Gastrocnemius medialis (tissue), 4 donors: ENCODE measurements at regions not wholly inside any gene's neighbourhood (a gene's known extent, or its start where the extent isn't known, plus 50 kb on each side); places are given as distances from the start of the nearest gene placed in this dataset.

Source experiments
- CTCF ChIP-seq, 5 experiments: fragments of 450-650 bp in 3 of 5; fragments of 200-600 bp in 2 of 5; sonication (generic) in 2 of 5; IDR thresholded peaks in 4 of 5; conservative IDR thresholded peaks in 1 of 5; 1 replicate in 4 of 5; 2 replicates in 1 of 5; pipeline ENCODE4 v1.5.1; 2016 to 2019; ENCODE audit warnings: antibody characterized with exemption in 5 of 5, mild to moderate bottlenecking in 3 of 5, moderate library complexity in 3 of 5
- POLR2A ChIP-seq, 2 donors: fragments of 450-650 bp; IDR thresholded peaks; one replicate each; pipeline ENCODE4 v1.6.1; 2017; ENCODE audit warnings: antibody characterized with exemption in 2 of 2, mild to moderate bottlenecking in 2 of 2, moderate library complexity in 2 of 2

GRCh38 chr2:222802514-222803196 is 58.2 kb upstream of the ACSL3 start:
- TF ChIP-seq CTCF (IDR thresholded peaks at IDR 0.05 in 4 of 5, conservative IDR thresholded peaks at IDR 0.05 in 1 of 5) (no peak), POLR2A (IDR thresholded peaks at IDR 0.05) (no peak)
